Esophagus muscularis mucosa (tissue), 4 donors: ENCODE measurements at regions not wholly inside any gene's neighbourhood (a gene's known extent, or its start where the extent isn't known, plus 50 kb on each side); places are given as distances from the start of the nearest gene placed in this dataset.

Experiments
- DNase-seq: peaks from one replicate; pipeline ENCODE4 v3.0.0-alpha.2; 2017; ENCODE audit errors: extremely low spot score
- H3K27ac ChIP-seq, 4 donors: fragments of 200-600 bp; sonication (generic); replicated peaks in 1 of 4; 1 replicate in 3 of 4; 2 replicates in 1 of 4; pipeline ENCODE4 v1.5.1; 2016 to 2019; ENCODE audit warnings: mild to moderate bottlenecking in 1 of 4
- H3K27me3 ChIP-seq, 4 donors: fragments of 200-600 bp; sonication (generic); one replicate each; pipeline versions ENCODE4 v1.5.1 to v1.6.0; 2016 to 2019
- H3K36me3 ChIP-seq, 4 donors: fragments of 200-600 bp; sonication (generic); one replicate each; pipeline ENCODE4 v1.5.1; 2016 to 2019
- H3K4me1 ChIP-seq, 4 donors: fragments of 200-600 bp; sonication (generic); one replicate each; pipeline ENCODE4 v1.5.1; 2016 to 2019
- H3K4me3 ChIP-seq, 4 donors: fragments of 200-600 bp; sonication (generic); 1 replicate in 2 of 4; 2 replicates in 2 of 4; pipeline ENCODE4 v1.5.1; 2016 to 2019; ENCODE audit warnings: mild to moderate bottlenecking in 4 of 4, moderate library complexity in 1 of 4
- H3K9me3 ChIP-seq, 4 donors: fragments of 200-600 bp; sonication (generic); 1 replicate in 3 of 4; 2 replicates in 1 of 4; pipeline ENCODE4 v1.5.1; 2016 to 2019
- CTCF ChIP-seq, 3 experiments: fragments of 200-600 bp in 2 of 3; fragments of 450-650 bp in 1 of 3; sonication (generic) in 2 of 3; IDR thresholded peaks; one replicate each; pipeline ENCODE4 v1.5.1; 2017 to 2019; ENCODE audit warnings: antibody characterized with exemption in 3 of 3, mild to moderate bottlenecking in 2 of 3, moderate library complexity in 1 of 3
- EP300 ChIP-seq: sonication (generic); formaldehyde crosslinking; IDR thresholded peaks from one replicate; pipeline ENCODE4 v1.6.1; 2017; ENCODE audit warnings: antibody characterized with exemption
- POLR2A ChIP-seq: fragments of 450-650 bp; IDR thresholded peaks from one replicate; pipeline ENCODE4 v1.6.1; 2017; ENCODE audit warnings: antibody characterized with exemption, moderate library complexity, mild to moderate bottlenecking, low read depth
- POLR2AphosphoS5 ChIP-seq, 2 donors: sonication (generic); formaldehyde crosslinking; IDR thresholded peaks; one replicate each; pipeline ENCODE4 v1.6.1; 2017; ENCODE audit warnings: antibody characterized with exemption in 2 of 2
- WGBS: methylation state at CpG from one replicate; pipeline ENCODE4 v1.1.5; 2018; 5-methylcytosine and 5-hydroxymethylcytosine counted together
- intact Hi-C: fragments of 100-400 bp; cut with DNase I; formaldehyde crosslinking; loops from one replicate; pipeline ENCODE4 v1.15.1; 2023

- Histone ChIP-seq H3K27ac (no peak overlapping the region), H3K36me3 (no peaks in the 10 kb centered on the region), H3K4me3 (no peak overlapping the region), H3K4me1 (no peaks in the 10 kb centered on the region), H3K27me3 (no peaks in the 10 kb centered on the region), H3K9me3 (no peaks in the 10 kb centered on the region)
- 89% methylated on average over 4 of the region's 4 CpGs for WGBS
- intact Hi-C loops = no loop called here
- DNase-seq = peak; percentile 85
- no peak for TF ChIP-seq CTCF (IDR thresholded peaks at IDR 0.05)
- TF ChIP-seq POLR2AphosphoS5 (IDR thresholded peaks at IDR 0.05) = no peak
Measured at GRCh38 chr2:236403125-236403524, 138.9 kb upstream of the ASB18 start.

- Histone ChIP-seq H3K27me3 (no peaks in the 10 kb centered on the region), H3K36me3 (no peaks in the 10 kb centered on the region), H3K27ac (no peak overlapping the region), H3K4me1 (no peaks in the 10 kb centered on the region), H3K9me3 (no peaks in the 10 kb centered on the region), H3K4me3 (no peak overlapping the region)
- intact Hi-C loops = no loop called here
- no peak for TF ChIP-seq POLR2A
- TF ChIP-seq POLR2AphosphoS5 (IDR thresholded peaks at IDR 0.05) = no peak
- no peak for TF ChIP-seq CTCF (IDR thresholded peaks at IDR 0.05)
- no peak for TF ChIP-seq EP300
- 87% methylated on average over 10 of the region's 10 CpGs for WGBS
- DNase-seq = peak; percentile 77
Measured at GRCh38 chr2:236403811-236404210, 139.6 kb upstream of the ASB18 start.

GRCh38 chr2:236404346-236404745 is 140.1 kb upstream of the ASB18 start:
- no peak for TF ChIP-seq EP300
- TF ChIP-seq POLR2AphosphoS5 (IDR thresholded peaks at IDR 0.05) = no peak
- TF ChIP-seq CTCF (IDR thresholded peaks at IDR 0.05) = no peak
- no peak for TF ChIP-seq POLR2A
- intact Hi-C loops = no loop called here
- no peaks in the 10 kb centered on the region for H3K36me3 ChIP-seq

GRCh38 chr2:236405357-236405756 is 141.2 kb upstream of the ASB18 start:
- H3K4me3 ChIP-seq = no peak overlapping the region
- intact Hi-C loops = no loop called here
- 92% methylated on average over 8 of the region's 8 CpGs for WGBS
- H3K4me1 ChIP-seq = no peaks in the 10 kb centered on the region
- no peaks in the 10 kb centered on the region for H3K27me3 ChIP-seq
- H3K27ac ChIP-seq = no peak overlapping the region
- no peaks in the 10 kb centered on the region for H3K36me3 ChIP-seq
- peak; percentile 80 for DNase-seq
- no peaks in the 10 kb centered on the region for H3K9me3 ChIP-seq
- TF ChIP-seq POLR2AphosphoS5 (IDR thresholded peaks at IDR 0.05) (no peak), EP300 (no peak), CTCF (IDR thresholded peaks at IDR 0.05) (no peak), POLR2A (no peak)

More at GRCh38 chr2:236404346-236404745, 140.1 kb upstream of the ASB18 start:
- no peak overlapping the region for H3K27ac ChIP-seq
- WGBS = 93% methylated on average over 5 of the region's 6 CpGs
- H3K4me3 ChIP-seq = no peak overlapping the region
- DNase-seq = no peak
- H3K9me3 ChIP-seq = no peaks in the 10 kb centered on the region
- no peaks in the 10 kb centered on the region for H3K4me1 ChIP-seq
- H3K27me3 ChIP-seq = no peaks in the 10 kb centered on the region

- H3K36me3 ChIP-seq = no peaks in the 10 kb centered on the region
- no peaks in the 10 kb centered on the region for H3K9me3 ChIP-seq
- H3K27ac ChIP-seq = no peak overlapping the region
- no peak for DNase-seq
- no peaks in the 10 kb centered on the region for H3K4me1 ChIP-seq
- no peak for TF ChIP-seq POLR2AphosphoS5 (IDR thresholded peaks at IDR 0.05)
- TF ChIP-seq POLR2A = no peak
- TF ChIP-seq CTCF (IDR thresholded peaks at IDR 0.05) = no peak
- no peak for TF ChIP-seq EP300
- no peaks in the 10 kb centered on the region for H3K27me3 ChIP-seq
- intact Hi-C loops = no loop called here
- WGBS = 100% methylated on average over 2 of the region's 7 CpGs
- no peak overlapping the region for H3K4me3 ChIP-seq
Measured at GRCh38 chr2:236408090-236408489, 143.9 kb upstream of the ASB18 start.
